ENCODE measurements at regions not wholly inside any gene's neighbourhood (a gene's known extent, or its start where the extent isn't known, plus 50 kb on each side); places are given as distances from the start of the nearest gene placed in this dataset.

DNA sequence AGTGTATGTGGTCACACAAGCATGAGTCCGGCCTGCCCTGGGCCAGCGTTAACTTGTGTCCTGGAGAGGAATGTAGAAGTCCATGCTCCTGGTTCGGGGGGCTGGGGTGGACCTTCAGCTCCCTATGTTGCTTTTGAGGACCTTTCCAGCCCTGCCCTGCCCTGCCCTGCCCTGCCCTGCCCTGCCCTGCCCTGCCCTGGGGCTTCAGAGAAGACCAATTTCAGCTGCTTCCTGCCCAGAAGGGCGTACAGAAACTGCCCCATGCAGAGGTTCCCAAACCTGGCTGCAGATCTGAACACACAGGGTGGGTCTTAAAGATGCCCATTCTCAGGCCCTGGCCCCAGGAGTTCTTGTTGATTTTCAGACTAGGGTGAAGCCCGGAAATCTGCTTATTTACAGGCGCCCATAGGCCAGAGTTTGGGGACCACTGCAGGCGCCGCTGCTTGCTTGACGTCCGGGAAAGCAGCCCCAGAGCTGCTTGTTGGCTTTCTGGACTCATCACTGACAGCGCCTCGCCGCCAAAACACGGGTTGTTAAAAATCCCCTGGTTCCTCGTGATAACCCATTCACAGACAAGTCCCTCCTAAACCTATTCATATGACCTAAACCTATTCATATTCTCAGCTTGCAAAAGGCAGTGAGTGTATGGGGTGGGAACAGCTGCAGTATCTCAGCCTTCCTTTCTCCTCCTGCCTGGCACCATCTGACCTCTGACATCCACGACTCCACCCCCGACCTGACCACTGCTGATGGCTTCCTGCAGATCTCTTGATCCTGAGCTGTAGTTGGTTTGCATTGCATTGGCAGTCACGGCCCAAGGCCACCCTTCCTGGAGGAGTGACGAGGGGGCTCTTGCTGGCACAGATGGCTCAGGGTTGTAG lies 198.3 kb downstream of the GLI2 start:
- H3K4me1 Mint-ChIP-seq (ENCODE audit: low read depth): no peaks in the 10 kb centered on the region
- H3K9me3 Mint-ChIP-seq (ENCODE audit: insufficient read depth): no peaks in the 10 kb centered on the region
- no peak overlapping the region for H3K4me3 Mint-ChIP-seq
- POLR2A ChIA-PET: no interaction called here
- ATAC-seq: no peak
- DNase-seq: no peak
- no peaks in the 10 kb centered on the region for H3K27me3 Mint-ChIP-seq (ENCODE audit: low read depth)
- no peaks in the 10 kb centered on the region for H3K36me3 Mint-ChIP-seq (ENCODE audit: low read depth)
- CTCF ChIA-PET: no interaction called here
- no peak overlapping the region for H3K27ac Mint-ChIP-seq

DNA sequence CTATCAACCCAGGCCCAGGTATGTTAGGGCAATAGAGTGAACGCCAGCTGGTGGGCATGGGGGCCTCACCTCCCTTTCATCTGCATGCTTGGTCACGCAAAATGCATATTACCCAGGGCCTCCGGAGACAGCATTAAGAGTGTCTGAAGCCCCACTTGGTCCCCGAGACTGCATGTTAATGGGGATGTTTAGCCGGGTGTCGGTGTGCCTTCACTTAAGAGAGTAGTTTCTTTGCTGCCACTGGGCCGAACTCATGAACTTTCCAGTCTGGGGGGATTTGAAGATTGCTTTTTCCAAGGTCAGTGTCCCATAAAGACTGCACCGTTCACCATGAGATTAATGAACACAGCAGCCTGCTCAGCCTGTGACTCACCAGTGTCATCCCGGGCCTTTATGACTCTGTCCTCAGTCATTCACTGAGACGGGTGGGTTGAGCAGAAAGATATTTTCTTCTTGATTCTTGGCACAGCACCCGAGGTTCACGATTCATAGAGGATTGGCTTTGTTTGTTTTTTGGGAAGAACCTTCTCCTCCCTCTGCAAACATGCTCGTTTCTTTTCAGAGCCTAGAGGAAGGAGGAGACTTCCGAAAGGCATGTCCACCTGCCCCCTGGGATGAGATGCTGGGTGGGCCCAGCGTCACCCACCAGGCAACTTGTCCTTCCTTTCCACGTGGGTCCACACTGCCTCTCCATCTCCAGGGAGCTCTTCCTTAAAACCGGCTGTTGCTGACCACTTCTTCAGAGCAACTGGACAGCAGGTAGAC lies 199.1 kb downstream of the GLI2 start:
- Mint-ChIP-seq H3K4me3 (no peak overlapping the region), H3K4me1 (ENCODE audit: low read depth) (no peaks in the 10 kb centered on the region), H3K27ac (no peak overlapping the region), H3K27me3 (ENCODE audit: low read depth) (no peaks in the 10 kb centered on the region), H3K9me3 (ENCODE audit: insufficient read depth) (no peaks in the 10 kb centered on the region), H3K36me3 (ENCODE audit: low read depth) (no peaks in the 10 kb centered on the region)
- ChIA-PET POLR2A (no interaction called here), CTCF (no interaction called here)
- DNase-seq (no peak), ATAC-seq (no peak)

DNA sequence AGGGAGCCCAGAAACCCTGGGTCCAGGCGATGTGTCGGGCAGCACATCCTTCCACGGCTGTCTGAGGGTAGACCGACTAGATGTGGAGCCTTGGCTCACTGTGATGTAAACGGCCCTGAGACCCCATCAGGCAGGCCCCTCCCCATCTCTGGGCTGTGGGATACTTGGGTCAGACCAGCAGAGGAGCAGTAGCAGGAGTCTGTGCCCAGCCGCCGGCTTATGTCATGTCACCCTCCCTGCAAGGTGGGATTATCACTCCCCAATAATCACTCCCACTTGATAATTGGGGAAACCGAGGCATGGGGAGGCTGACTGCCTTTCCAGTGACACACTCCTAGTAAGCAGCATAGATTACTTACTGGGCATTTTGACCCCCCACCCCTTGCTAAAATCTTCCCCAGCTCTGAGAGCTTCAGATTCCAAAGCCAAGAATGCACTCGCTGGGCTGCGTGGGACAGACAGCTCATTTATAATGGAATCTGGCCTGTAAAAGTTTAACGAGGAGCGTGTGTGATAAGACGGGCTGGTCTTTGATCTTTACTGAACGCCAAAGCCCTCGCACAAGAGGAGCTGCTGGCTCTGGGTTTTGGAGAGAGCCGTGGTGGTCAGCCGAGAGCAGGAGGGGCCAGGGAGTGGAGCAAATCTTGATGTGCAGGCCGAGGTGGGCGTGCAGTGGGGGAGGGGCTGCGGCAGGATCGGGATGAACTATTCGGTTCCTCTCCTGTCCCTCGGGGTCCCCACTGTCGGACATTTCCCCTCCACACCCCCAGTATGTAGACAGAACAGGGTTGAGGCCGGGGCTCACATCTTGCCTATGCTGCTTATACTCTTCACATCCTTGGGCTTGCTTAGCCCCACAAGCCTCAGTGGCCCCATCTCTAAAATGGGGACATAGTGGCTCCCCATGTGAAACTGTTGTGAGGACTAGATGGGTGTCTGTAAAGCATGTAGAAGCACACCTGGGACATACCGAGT lies 200.0 kb downstream of the GLI2 start:
- CTCF ChIA-PET: no interaction called here
- Mint-ChIP-seq H3K36me3 (ENCODE audit: low read depth) (no peaks in the 10 kb centered on the region), H3K4me3 (no peak overlapping the region), H3K4me1 (ENCODE audit: low read depth) (no peaks in the 10 kb centered on the region), H3K27ac (no peak overlapping the region), H3K9me3 (ENCODE audit: insufficient read depth) (no peaks in the 10 kb centered on the region), H3K27me3 (ENCODE audit: low read depth) (no peaks in the 10 kb centered on the region)
- POLR2A ChIA-PET: no interaction called here
- DNase-seq (no peak), ATAC-seq (no peak)

DNA sequence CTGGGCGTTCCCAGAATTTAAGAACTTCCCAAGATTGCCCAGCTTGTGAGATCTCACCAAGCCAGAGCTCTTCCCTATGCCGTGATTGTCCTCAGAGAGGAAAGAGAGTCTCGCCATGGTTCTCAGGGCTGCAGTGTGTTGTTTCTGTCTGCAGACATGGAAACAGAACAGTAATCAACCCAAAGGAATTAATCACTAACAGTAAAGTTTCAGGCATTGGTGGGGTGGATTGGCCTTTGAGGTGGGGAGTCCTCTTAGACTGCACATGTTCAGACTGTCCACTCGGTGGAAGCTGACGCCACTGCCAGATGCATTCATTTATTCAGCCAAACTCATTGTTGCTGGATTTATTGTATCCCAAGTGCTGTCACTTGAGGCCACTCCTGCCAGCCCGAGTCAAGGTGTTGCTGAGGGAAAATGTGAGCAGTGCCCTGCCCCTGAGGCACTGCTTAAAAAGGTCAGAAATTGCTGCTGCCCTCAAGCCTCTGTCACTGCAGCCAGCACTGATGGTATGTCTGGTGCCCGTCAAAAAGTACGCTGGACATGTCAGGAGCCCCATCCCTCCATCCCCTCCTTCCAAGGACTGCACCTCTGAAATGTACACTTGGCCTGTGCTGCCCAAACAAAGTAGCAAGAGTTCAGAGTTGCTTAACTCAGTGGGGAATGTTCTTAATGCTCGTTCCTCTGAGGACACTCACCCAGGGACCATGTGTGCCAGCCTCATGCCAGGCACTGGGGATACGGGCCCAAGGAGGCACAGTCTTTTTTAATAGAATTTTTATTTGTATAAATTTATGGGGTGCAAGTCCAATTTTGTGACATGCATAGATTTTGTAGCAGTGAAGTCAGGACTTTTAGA lies 201.0 kb downstream of the GLI2 start:
- ATAC-seq (no peak), DNase-seq (no peak)
- Mint-ChIP-seq H3K27ac (no peak overlapping the region), H3K36me3 (ENCODE audit: low read depth) (no peaks in the 10 kb centered on the region), H3K4me1 (ENCODE audit: low read depth) (no peaks in the 10 kb centered on the region), H3K4me3 (no peak overlapping the region), H3K9me3 (ENCODE audit: insufficient read depth) (no peaks in the 10 kb centered on the region), H3K27me3 (ENCODE audit: low read depth) (no peaks in the 10 kb centered on the region)
- ChIA-PET CTCF (no interaction called here), POLR2A (no interaction called here)

DNA sequence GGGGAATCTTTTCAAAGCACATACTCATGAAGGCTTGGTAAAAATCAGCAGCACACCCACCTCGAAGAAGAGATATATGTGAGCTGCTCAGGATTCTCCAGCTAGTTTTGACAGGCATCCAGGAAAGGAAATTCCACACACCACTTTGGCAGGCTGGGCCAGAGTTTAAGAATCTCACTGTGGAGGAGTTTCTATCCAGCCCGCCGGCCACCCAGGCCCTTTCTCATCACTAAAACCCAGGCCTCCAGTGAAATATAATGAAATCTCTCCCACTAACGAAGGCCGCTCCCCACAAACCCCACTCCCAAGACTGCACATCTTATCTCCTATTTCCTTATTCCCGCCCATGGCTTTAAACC lies 202.0 kb downstream of the GLI2 start:
- Mint-ChIP-seq H3K9me3 (ENCODE audit: insufficient read depth) (no peaks in the 10 kb centered on the region), H3K36me3 (ENCODE audit: low read depth) (no peaks in the 10 kb centered on the region), H3K4me3 (no peak overlapping the region), H3K27ac (no peak overlapping the region), H3K27me3 (ENCODE audit: low read depth) (no peaks in the 10 kb centered on the region), H3K4me1 (ENCODE audit: low read depth) (no peaks in the 10 kb centered on the region)
- ATAC-seq: no peak
- ChIA-PET POLR2A (no interaction called here), CTCF (no interaction called here)
- DNase-seq: no peak

DNA sequence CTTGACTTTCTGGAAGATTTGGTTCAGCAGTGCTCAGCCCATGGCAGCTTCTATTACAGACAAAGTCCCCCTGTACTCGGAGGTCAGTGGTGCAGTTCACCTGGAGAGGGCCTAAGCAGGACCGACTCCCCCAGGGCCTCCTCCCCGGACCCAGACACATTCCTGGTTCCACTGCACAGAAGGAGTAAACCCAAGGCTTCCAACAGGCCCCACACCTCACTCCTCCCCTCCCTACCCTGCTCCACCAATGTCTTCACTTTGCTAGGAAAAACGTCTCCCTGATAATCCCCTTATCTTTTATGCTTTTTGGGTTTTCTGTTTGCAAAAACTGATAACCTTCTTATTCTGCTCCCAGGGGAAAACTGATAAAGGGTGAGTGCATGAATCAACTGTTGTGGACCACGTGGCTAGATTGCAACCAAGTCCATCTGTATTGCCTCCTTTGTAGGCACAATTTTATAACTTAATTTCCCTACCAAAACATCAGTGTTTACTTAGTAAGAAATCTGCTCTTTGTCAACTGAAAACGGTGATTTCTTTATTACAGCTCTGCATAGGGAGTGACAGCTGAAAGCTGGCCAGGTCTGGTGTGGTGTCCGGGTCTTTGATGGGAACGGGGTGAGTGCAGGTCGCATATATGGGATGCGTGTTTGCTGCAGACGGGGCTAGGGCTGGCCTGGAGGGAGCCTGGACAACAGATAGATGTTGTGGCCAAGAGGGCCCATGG lies 202.5 kb downstream of the GLI2 start:
- Mint-ChIP-seq H3K36me3 (ENCODE audit: low read depth) (no peaks in the 10 kb centered on the region), H3K4me1 (ENCODE audit: low read depth) (no peaks in the 10 kb centered on the region), H3K9me3 (ENCODE audit: insufficient read depth) (no peaks in the 10 kb centered on the region), H3K4me3 (no peak overlapping the region), H3K27ac (no peak overlapping the region), H3K27me3 (ENCODE audit: low read depth) (no peaks in the 10 kb centered on the region)
- ChIA-PET CTCF (no interaction called here), POLR2A (interaction anchor here (0.6 kb wide), 1 partner anchor 10 kb away, joined by 3 read pairs; no protein-coding TSS in a partner anchor)
- DNase-seq: no peak
- ATAC-seq: no peak

DNA sequence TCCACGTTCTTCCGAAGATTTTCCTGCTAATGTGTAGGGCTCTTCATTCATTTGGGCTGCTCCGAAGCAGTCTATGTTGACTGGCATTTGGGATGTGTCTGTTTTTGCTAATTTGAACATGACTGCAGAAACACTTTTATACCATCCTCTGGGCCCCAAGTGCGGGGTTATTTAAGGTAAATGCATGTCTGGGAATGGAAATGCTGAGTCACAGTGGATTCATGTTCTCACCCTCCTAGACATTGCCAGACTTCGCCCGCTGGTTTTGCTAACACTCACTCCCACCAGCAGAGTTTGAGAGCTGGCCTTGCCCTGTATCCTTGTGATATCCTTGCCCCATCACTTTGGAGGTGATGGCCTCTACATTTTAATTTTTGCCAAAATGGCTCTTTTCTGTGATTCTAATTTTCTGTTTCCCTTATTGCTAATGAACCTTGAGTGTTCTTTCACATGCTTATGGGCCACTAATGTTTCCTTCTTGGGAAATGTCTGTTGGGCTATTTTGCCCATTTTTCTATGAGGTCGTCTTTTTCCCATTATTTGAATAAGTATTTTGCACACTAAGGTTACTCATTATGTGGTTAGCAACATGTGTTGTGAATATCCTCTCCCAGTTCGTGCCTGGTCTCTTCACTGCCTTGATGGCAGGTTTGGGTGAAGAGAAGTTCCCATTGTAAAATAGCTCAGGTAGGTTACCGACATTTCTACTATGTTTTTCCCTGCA lies 204.1 kb downstream of the GLI2 start:
- CTCF ChIA-PET: no interaction called here
- no peak overlapping the region for H3K27ac Mint-ChIP-seq
- H3K4me1 Mint-ChIP-seq (ENCODE audit: low read depth): no peaks in the 10 kb centered on the region
- ATAC-seq: no peak
- no peak overlapping the region for H3K4me3 Mint-ChIP-seq
- POLR2A ChIA-PET: no interaction called here
- no peaks in the 10 kb centered on the region for H3K36me3 Mint-ChIP-seq (ENCODE audit: low read depth)
- no peak for DNase-seq
- no peaks in the 10 kb centered on the region for H3K9me3 Mint-ChIP-seq (ENCODE audit: insufficient read depth)
- H3K27me3 Mint-ChIP-seq (ENCODE audit: low read depth): no peaks in the 10 kb centered on the region

DNA sequence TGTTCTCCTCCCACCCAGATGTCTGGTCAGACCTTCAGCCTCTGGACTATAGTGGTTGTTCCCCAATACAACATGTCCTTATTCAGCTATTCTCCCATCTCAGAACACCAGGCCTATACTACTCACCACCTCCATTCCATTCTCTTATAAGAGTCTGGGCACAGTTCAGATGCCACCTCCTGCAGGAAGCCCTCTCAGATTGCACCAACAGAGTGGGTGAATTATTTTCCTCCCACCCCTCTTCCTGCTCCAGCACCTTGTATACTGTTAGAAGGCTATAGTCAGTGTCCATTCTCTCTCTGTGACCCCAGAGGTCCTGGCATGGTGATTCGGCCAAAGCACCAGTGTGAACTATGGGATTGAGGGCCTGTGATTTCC lies 204.6 kb downstream of the GLI2 start:
- POLR2A ChIA-PET: no interaction called here
- H3K27me3 Mint-ChIP-seq (ENCODE audit: low read depth): no peaks in the 10 kb centered on the region
- DNase-seq (no peak), ATAC-seq (no peak)
- no peak overlapping the region for H3K27ac Mint-ChIP-seq
- no peak overlapping the region for H3K4me3 Mint-ChIP-seq
- CTCF ChIA-PET: no interaction called here
- no peaks in the 10 kb centered on the region for H3K9me3 Mint-ChIP-seq (ENCODE audit: insufficient read depth)
- no peaks in the 10 kb centered on the region for H3K36me3 Mint-ChIP-seq (ENCODE audit: low read depth)
- H3K4me1 Mint-ChIP-seq (ENCODE audit: low read depth): no peaks in the 10 kb centered on the region

DNA sequence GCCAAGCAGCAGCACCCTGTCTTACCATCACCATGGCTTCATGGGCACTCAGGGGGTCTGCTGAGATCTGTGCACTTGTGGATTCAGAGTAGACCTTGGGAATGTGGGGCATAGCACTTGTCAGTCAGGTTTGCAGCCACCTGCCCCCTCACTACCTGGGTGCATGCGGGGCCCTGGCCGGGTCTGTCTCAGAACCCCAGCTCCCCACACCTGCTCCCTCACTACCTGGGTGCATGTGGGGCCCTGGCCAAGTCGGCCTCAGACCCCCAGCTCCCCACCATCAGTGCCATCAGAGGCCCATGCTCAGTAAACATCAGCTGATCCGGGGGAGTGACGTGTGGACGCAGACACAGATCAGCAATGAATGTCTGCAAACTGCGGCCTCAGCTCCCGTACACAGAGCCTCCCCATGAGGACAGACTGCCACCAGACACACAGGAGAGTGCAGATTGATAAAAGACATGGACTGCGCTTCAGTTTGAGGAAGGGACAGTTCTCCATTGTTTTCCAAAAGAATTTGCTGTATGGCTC lies 205.1 kb downstream of the GLI2 start:
- ChIA-PET POLR2A (no interaction called here), CTCF (no interaction called here)
- no peak for ATAC-seq
- Mint-ChIP-seq H3K4me1 (ENCODE audit: low read depth) (no peaks in the 10 kb centered on the region), H3K27ac (no peak overlapping the region), H3K4me3 (no peak overlapping the region), H3K9me3 (ENCODE audit: insufficient read depth) (no peaks in the 10 kb centered on the region), H3K27me3 (ENCODE audit: low read depth) (no peaks in the 10 kb centered on the region), H3K36me3 (ENCODE audit: low read depth) (no peaks in the 10 kb centered on the region)
- DNase-seq: no peak

DNA sequence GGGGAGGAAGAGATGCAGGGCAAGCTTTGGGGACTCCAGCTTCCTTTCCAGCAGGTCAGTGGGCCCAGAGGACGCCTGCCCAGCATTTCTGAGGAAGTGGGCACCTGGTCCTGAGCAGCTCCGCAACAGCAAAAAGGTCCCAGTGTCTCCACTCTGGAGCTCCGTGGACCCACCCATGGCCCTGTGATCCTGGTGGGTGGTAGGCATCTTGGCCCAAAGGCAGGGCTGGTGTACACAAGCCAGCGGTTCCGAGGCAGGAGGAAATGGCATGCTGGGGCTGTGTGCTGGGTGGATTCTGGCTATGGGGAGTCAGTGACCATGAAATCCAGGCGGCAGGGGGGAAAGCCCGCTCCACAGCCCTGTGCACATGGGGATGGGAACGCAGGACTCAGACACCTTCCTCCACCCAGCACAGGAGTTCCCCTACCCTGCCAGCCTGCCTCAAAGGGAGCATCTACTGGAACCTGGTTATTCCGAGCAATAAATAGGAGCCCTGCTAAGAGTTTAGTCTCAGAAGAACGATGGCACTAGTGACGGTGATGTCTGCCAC lies 206.0 kb downstream of the GLI2 start:
- no peak for DNase-seq
- ATAC-seq: no peak
- Mint-ChIP-seq H3K9me3 (ENCODE audit: insufficient read depth) (no peaks in the 10 kb centered on the region), H3K4me3 (no peak overlapping the region), H3K27me3 (ENCODE audit: low read depth) (no peaks in the 10 kb centered on the region), H3K4me1 (ENCODE audit: low read depth) (no peaks in the 10 kb centered on the region), H3K36me3 (ENCODE audit: low read depth) (no peaks in the 10 kb centered on the region), H3K27ac (no peak overlapping the region)
- POLR2A ChIA-PET: no interaction called here
- CTCF ChIA-PET: no interaction called here
